GM21526 (cell line): ENCODE measurements at regions not wholly inside any gene's neighbourhood (a gene's known extent, or its start where the extent isn't known, plus 50 kb on each side); places are given as distances from the start of the nearest gene placed in this dataset.
"Not testable (repeated sequence)": the region's sequence is repeated elsewhere in the genome, so short reads cannot be mapped to it uniquely, and the experiment has no call there.

ENCODE experiments used
- ATAC-seq: cut with Tn5 transposase; IDR thresholded peaks from one replicate; pipeline ENCODE4 v1.9.1; 2021; ENCODE audit warnings: moderate library complexity; ENCODE audit not compliant: unreplicated experiment, low FRiP score

- peak; percentile 6 for ATAC-seq
Measured at GRCh38 chr6:27132282-27132531, 115.3 kb upstream of the PRSS16 start.

DNA sequence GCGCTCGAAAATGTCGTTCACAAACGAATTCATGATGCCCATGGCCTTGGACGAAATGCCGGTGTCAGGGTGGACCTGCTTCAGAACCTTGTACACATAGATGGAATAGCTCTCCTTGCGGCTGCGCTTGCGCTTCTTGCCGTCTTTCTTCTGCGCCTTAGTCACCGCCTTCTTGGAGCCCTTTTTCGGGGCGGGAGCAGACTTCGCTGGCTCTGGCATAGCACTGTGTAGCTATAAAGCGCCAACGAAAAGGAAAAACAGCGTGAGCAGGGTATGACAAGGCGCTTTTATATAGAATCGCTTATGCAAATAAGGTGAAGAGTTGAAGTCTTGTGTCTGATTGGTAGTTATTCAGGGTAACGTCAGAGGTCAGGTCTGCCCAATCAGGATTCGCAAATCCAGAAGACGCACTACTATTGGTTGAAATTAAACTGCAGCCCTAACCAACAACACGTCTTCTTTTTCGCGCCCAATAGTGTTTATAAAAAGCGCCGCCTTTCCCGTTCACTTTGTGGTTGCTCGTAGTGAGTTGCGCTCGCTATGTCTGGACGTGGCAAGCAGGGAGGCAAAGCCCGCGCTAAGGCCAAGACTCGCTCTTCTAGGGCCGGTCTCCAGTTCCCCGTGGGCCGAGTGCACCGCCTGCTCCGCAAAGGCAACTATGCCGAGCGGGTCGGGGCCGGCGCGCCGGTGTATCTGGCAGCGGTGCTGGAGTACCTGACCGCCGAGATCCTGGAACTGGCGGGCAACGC, 114.8 kb upstream of the PRSS16 start:
- ATAC-seq = peak; percentile 72

DNA sequence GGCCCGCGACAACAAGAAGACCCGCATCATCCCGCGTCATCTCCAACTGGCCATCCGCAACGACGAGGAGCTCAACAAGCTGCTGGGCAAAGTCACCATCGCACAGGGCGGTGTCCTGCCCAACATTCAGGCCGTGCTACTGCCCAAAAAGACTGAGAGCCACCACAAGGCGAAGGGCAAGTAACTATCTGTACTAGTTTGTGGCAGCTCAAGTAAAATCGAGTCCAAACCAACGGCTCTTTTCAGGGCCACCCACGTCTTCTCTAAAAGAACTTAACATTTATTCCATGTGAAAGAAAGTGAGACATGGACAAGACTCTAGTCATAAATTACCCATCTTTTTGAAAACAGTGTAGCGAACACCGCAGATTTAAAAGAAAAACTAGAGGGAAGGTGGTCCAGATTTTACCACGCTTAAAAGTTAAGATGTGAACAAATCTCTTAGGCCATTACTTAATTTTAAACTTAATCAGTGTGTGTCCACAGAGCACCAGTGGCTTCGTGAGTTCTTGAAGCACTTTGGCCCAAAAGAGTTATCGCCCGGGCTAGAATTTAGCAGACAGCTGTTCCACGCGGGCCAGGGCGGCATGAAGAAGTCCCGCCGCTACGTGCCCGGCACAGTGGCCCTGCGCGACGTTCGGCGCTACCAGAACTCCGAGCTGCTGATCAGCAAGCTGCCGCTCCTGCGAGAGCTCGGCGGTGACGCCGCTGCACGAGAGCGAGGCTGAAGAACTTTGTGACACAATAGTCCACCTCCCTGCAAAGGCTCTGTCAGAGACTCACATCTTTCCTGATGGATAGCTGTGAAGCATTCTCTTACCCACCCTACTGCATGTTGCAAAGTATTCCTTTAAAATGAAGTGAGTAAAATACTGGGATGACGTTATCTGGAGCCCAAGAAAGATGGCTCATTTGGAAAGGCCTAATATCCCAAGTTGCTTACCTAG, 113.9 kb upstream of the PRSS16 start:
- ATAC-seq = no peak

- no peak for ATAC-seq
Measured at GRCh38 chr6:27135087-27135657, 112.3 kb upstream of the PRSS16 start.

DNA sequence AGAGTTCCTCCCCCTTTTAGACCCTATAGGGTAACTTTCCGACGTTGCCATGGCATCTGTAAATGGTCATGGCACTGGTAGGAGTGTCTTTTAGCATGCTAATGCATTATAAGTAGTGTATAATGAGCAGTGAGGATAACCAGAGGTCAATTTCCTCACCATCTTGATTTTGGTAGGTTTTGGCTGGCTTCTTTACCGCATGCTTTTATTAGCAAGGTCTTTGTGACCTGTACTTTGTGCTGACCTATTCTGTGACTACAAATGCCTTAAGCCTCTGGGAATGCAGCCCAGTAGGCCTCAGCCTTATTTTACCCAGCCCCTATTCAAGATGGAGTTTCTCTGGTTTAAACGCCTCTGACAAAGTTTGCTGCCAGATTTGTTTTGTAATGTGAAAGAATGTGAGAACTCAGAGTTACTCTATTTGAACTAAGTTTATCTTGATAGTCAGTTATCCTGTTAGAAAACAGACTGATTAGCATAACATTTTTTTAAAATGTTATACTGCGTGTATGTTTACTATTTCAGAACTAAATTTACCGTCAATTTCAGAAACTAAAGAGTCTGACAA, 111.3 kb upstream of the PRSS16 start:
- ATAC-seq = no peak

- no peak for ATAC-seq
Measured at GRCh38 chr6:27136978-27137814, 110.3 kb upstream of the PRSS16 start.

- no peak for ATAC-seq
Measured at GRCh38 chr6:27138406-27138805, 109.1 kb upstream of the PRSS16 start.

- peak; percentile 42 for ATAC-seq
Measured at GRCh38 chr6:27138837-27139755, 108.4 kb upstream of the PRSS16 start.

DNA sequence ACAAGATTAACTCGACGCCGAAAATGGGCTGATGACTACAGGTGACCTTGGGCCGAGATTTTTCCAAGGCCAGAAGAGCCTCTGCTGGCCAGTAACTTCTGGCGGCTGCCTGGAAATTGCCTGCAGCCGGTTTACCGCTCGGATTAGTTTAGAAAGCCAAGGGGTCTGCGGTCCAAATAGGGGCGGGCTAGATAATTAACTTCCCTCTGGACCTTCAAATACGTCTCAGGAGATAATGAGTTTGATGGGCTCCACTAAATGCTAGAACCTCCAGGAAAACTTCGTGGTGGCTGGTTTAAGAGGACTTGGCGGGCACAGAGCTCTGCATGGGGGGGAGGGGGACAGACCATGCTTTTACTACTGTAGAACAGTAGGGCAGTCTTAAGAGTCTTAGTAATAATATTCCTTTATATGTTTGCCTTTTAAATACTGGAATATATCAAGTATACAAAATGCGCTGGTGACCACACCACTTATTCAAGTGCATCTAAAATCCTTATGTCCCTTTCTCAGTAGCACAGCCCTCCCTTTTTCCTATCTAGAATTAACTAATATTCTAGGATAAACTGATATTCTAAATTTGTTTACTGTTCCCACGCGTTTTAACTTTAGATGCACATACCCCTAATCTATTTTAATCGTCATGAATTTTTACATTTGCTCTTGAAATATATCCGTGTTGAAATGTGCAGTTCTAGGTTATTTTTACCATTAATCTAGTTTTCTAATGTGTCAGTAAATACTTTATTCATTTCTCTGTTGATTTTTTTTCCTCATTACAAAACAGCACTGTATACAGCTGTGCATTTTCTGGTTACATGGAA, 107.5 kb upstream of the PRSS16 start:
- peak; percentile 20 for ATAC-seq

DNA sequence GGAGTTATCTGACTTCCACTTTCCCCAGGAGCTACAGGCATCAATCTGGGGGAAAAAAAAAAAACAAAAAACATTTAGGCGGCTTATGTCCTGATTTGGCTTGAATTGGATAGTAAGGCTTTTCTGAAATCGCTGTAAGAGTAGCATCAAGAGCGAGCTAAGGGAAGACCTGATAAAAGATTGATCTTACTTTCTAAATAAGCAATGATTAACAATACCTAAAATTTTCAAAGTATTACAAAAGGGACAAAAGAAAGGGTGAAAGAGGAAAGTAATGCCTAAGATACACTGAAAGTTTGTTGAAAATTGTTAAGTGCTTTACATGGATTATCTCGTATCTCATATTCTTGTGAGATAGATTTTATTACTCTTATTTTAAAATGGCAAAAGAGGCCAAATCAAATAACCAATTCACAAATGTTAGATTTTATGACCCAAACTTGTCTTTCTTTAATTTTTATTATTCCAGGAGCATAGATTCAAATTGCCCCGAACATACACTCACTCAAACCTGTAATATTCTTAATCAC, 106.4 kb upstream of the PRSS16 start:
- no peak for ATAC-seq

DNA sequence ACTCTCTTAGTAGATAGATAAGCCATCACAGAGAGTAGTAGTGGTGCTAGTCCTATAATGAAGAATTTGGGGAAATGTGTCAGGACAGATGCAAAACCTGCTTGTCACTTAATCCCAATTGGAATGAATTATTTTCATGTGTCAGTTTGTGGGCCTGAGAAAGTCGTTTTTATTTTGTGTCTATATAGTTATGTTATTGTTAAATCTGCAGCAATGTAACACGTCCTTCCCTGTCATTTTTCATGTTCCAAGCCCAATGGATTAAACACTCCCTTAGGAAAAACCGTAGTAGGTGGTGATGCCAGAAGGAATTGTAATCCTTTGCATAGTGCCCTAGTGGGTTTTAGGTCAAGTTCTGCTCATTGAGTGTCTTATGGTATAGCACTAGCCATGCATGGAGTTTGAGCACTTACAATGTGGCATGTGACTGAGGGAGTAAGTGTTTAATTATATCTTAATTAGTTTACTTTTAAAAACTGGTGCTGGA, 105.9 kb upstream of the PRSS16 start:
- ATAC-seq = no peak

DNA sequence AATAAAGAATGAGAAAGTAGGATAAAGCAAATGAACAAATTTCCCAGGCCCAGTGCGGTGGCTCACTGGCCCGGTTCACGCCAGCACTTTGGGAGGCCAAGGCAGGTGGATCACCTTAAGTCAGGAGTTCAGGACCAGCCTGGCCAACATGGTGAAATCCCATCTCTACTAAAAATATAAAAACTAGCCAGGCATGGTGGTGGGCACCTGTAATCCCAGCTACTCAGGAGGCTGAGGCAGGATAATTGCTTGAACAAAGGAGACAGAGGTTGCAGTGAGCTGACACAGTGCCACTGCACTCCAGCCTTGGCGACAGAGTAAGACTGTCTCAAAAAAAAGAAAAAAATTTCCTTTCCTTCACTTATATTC, 104.5 kb upstream of the PRSS16 start:
- ATAC-seq = not testable (repeated sequence)

DNA sequence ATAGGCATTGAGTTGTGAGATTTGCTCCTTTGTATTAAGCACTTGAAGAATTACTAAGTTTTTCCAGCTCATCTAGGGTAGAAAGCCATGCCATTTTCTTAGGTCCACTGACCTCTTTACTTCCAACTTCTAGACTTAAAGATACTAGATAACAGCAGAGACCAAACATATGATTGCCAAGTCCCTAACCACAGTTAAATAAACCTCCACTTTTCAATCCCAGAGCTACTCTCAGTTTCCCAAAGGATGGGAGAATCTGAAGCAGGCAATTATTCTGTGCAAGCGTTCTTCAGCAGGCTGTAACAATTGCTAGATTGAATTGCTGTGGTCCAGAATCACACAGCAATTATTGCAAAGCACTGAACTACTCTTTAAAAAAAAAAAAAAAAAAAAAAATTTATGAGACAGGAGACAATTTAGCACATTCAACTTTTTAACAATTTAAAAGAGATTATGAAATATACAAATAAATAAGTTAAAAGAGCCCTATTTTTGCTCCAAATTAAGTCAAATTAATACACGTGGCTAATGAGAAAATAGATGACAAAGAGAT, 104.0 kb upstream of the PRSS16 start:
- ATAC-seq = no peak

DNA sequence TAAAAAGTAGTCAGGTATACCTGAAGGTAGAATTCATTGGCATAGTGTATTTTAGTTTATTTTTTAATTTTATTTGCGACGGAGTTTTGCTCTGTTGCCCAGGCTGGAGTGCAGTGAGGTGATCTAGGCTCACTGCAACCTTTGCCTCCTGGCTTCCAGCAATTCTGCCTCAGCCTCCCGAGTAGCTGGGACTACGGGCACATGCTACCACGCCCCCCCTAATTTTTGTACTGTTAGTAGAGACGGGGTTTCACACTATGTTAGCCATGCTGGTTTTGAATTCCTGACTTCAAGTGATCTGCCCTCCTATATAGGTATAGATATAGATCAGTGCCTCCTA, 102.8 kb upstream of the PRSS16 start:
- no peak for ATAC-seq

- no peak for ATAC-seq
Measured at GRCh38 chr6:27145731-27146455, 101.6 kb upstream of the PRSS16 start.

DNA sequence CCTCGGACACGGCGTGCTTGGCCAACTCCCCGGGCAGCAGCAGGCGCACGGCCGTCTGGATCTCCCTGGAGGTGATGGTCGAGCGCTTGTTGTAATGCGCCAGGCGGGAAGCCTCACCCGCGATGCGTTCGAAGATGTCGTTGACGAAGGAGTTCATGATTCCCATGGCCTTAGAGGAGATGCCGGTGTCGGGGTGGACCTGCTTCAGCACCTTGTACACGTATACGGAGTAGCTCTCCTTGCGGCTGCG, 101.1 kb upstream of the PRSS16 start:
- ATAC-seq = not testable (repeated sequence)

- ATAC-seq = peak; percentile 58
Measured at GRCh38 chr6:27146706-27147505, 100.6 kb upstream of the PRSS16 start.
